Fibroblast of lung (primary cell): ENCODE measurements at regions not wholly inside any gene's neighbourhood (a gene's known extent, or its start where the extent isn't known, plus 50 kb on each side); places are given as distances from the start of the nearest gene placed in this dataset.

ENCODE experiments used
- DNase-seq, 2 donors: peaks; one replicate each; pipeline versions ENCODE4 v3.0.0 to v3.0.0-alpha.2; 2010; ENCODE audit warnings: low read depth in 2 of 2
- H2AFZ ChIP-seq: 2 replicates; pipeline ENCODE4 v1.5.1; 2012; ENCODE audit warnings: low read length, control low read depth, inconsistent platforms
- H3K27ac ChIP-seq: 2 replicates; pipeline ENCODE4 v1.5.1; 2011; ENCODE audit warnings: low read length, control low read depth; ENCODE audit not compliant: insufficient read depth
- H3K27me3 ChIP-seq: 2 replicates; pipeline ENCODE4 v1.5.1; 2011; ENCODE audit warnings: mild to moderate bottlenecking, low read length; ENCODE audit not compliant: control insufficient read depth, insufficient read depth
- H3K36me3 ChIP-seq: 2 replicates; pipeline ENCODE4 v1.5.1; 2011; ENCODE audit warnings: low read length; ENCODE audit not compliant: control insufficient read depth, insufficient read depth
- H3K4me1 ChIP-seq: 2 replicates; pipeline ENCODE4 v1.5.1; 2011; ENCODE audit warnings: low read length; ENCODE audit not compliant: control insufficient read depth, insufficient read depth; ENCODE audit errors: extremely low read depth
- H3K4me2 ChIP-seq: 2 replicates; pipeline ENCODE4 v1.5.1; 2011; ENCODE audit warnings: low read length, control low read depth; ENCODE audit not compliant: insufficient read depth; ENCODE audit errors: extremely low read depth
- H3K4me3 ChIP-seq, 4 experiments: fragments of 200-600 bp in 1 of 4; sonication (generic) in 1 of 4; replicated peaks in 1 of 4; 2 replicates each; pipeline ENCODE4 v1.5.1; 2011 to 2016; ENCODE audit warnings: low read length in 4 of 4, low read depth in 3 of 4, mild to moderate bottlenecking in 3 of 4, control low read depth in 2 of 4, inconsistent platforms in 1 of 4, mixed read lengths in 1 of 4; ENCODE audit not compliant: insufficient read depth in 1 of 4; ENCODE audit errors: control extremely low read depth in 1 of 4
- H3K79me2 ChIP-seq: 2 replicates; pipeline ENCODE4 v1.5.1; 2012; ENCODE audit warnings: mild to moderate bottlenecking, low read length, inconsistent platforms; ENCODE audit not compliant: control insufficient read depth, insufficient read depth
- H3K9ac ChIP-seq: 2 replicates; pipeline ENCODE4 v1.5.1; 2011; ENCODE audit warnings: mild to moderate bottlenecking, low read length, control low read depth; ENCODE audit not compliant: insufficient read depth
- H3K9me3 ChIP-seq: 2 replicates; pipeline ENCODE4 v1.5.1; 2012; ENCODE audit warnings: low read depth, low read length; ENCODE audit not compliant: control insufficient read depth, insufficient read depth
- H4K20me1 ChIP-seq: 2 replicates; pipeline ENCODE4 v1.5.1; 2011; ENCODE audit warnings: low read length; ENCODE audit not compliant: control insufficient read depth, insufficient read depth; ENCODE audit errors: extremely low read depth
- CTCF ChIP-seq, 2 donors: IDR thresholded peaks in 1 of 2; conservative IDR thresholded peaks in 1 of 2; 1 replicate in 1 of 2; 2 replicates in 1 of 2; pipeline ENCODE4 v1.5.1; 2011 to 2012; ENCODE audit warnings: low read length in 2 of 2, control low read depth in 1 of 2, inconsistent platforms in 1 of 2, low read depth in 1 of 2, mild to moderate bottlenecking in 1 of 2
- EZH2 ChIP-seq: IDR thresholded peaks from 2 replicates; pipeline ENCODE4 v1.5.1; 2012; ENCODE audit warnings: low read length, control low read depth, mild to moderate bottlenecking; ENCODE audit errors: missing control alignments

GRCh38 chr2:163175294-163175693 is 336.7 kb upstream of the KCNH7 start:
- H3K79me2 ChIP-seq, result no peaks in the 10 kb centered on the region
- no peak overlapping the region for H3K4me2 ChIP-seq
- H3K36me3 ChIP-seq, result no peaks in the 10 kb centered on the region
- H3K9me3 ChIP-seq, result no peaks in the 10 kb centered on the region
- no peak overlapping the region for H3K9ac ChIP-seq
- no peak for TF ChIP-seq CTCF (conservative IDR thresholded peaks at IDR 0.05 in 1 of 2, IDR thresholded peaks at IDR 0.05 in 1 of 2; ENCODE audit: low read depth in 1 of 2, low read length in 2 of 2)
- no peak for TF ChIP-seq EZH2
- no peak for DNase-seq
- no peak overlapping the region for H2AFZ ChIP-seq
- no peak overlapping the region for H3K27ac ChIP-seq
- H3K4me1 ChIP-seq, result no peaks in the 10 kb centered on the region
- no peak overlapping the region for H3K4me3 ChIP-seq
- no peaks in the 10 kb centered on the region for H3K27me3 ChIP-seq
- H4K20me1 ChIP-seq, result no peaks in the 10 kb centered on the region

- no peak for DNase-seq
- H3K9me3 ChIP-seq, result no peaks in the 10 kb centered on the region
- H3K79me2 ChIP-seq, result no peaks in the 10 kb centered on the region
- no peaks in the 10 kb centered on the region for H4K20me1 ChIP-seq
- no peak overlapping the region for H3K27ac ChIP-seq
- H3K9ac ChIP-seq, result no peak overlapping the region
- H3K4me2 ChIP-seq, result no peak overlapping the region
- no peak for TF ChIP-seq EZH2
- TF ChIP-seq CTCF (conservative IDR thresholded peaks at IDR 0.05 in 1 of 2, IDR thresholded peaks at IDR 0.05 in 1 of 2; ENCODE audit: low read depth in 1 of 2, low read length in 2 of 2), result no peak
- no peak overlapping the region for H3K4me3 ChIP-seq
- H3K4me1 ChIP-seq, result no peaks in the 10 kb centered on the region
- H3K27me3 ChIP-seq, result no peaks in the 10 kb centered on the region
- H3K36me3 ChIP-seq, result no peaks in the 10 kb centered on the region
- no peak overlapping the region for H2AFZ ChIP-seq
Measured at GRCh38 chr2:163173591-163173990, 335.0 kb upstream of the KCNH7 start.

- H3K4me2 ChIP-seq, result no peak overlapping the region
- TF ChIP-seq EZH2 (no peak), CTCF (conservative IDR thresholded peaks at IDR 0.05 in 1 of 2, IDR thresholded peaks at IDR 0.05 in 1 of 2; ENCODE audit: low read depth in 1 of 2, low read length in 2 of 2) (no peak)
Measured at GRCh38 chr2:163171786-163172530, 333.4 kb upstream of the KCNH7 start.

More at GRCh38 chr2:163171786-163172530, 333.4 kb upstream of the KCNH7 start:
- no peak overlapping the region for H3K27ac ChIP-seq
- H4K20me1 ChIP-seq, result no peaks in the 10 kb centered on the region
- H3K27me3 ChIP-seq, result no peaks in the 10 kb centered on the region
- DNase-seq, result peak in 1 of 2 donors; percentile 5
- no peaks in the 10 kb centered on the region for H3K4me1 ChIP-seq
- H3K36me3 ChIP-seq, result no peaks in the 10 kb centered on the region
- no peak overlapping the region for H3K9ac ChIP-seq
- H2AFZ ChIP-seq, result no peak overlapping the region
- H3K4me3 ChIP-seq, result no peak overlapping the region
- H3K9me3 ChIP-seq, result no peaks in the 10 kb centered on the region
- no peaks in the 10 kb centered on the region for H3K79me2 ChIP-seq
